ENCODE measurements at regions not wholly inside any gene's neighbourhood (a gene's known extent, or its start where the extent isn't known, plus 50 kb on each side); places are given as distances from the start of the nearest gene placed in this dataset.
"Not testable (repeated sequence)": the region's sequence is repeated elsewhere in the genome, so short reads cannot be mapped to it uniquely, and the experiment has no call there.

DNA sequence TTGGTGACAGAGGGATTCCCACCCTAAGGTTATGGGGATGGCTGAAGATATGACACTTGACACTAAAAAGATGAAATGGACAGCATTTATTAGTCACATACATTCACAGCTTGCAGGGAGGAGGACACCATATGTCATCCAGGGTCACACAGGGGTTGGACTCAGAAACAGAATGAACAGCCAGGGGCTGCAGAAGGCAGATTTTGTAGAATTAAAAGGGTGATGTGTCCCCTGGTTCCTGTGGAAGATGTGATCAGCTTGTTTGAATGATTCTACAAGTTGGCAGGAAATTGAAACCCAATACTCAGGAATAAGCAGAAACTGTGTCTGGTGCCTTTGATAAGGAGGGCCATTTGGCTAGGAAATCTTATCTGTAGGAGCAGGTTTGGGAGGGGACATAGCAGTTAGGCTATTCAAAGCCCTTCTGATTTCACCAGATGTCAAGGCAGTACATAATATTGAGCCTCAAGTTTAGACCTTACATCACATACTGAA lies 102.3 kb upstream of the GRIN3A start:
- Histone ChIP-seq H3K9me3 (no peaks in the 10 kb centered on the region), H3K27ac (no peak overlapping the region), H3K4me1 (no peaks in the 10 kb centered on the region), H3K4me3 (no peak overlapping the region), H3K36me3 (no peaks in the 10 kb centered on the region), H3K27me3 (ENCODE audit: low read depth) (no peaks in the 10 kb centered on the region)
- ATAC-seq, result no peak
- TF ChIP-seq, protein P1, sequence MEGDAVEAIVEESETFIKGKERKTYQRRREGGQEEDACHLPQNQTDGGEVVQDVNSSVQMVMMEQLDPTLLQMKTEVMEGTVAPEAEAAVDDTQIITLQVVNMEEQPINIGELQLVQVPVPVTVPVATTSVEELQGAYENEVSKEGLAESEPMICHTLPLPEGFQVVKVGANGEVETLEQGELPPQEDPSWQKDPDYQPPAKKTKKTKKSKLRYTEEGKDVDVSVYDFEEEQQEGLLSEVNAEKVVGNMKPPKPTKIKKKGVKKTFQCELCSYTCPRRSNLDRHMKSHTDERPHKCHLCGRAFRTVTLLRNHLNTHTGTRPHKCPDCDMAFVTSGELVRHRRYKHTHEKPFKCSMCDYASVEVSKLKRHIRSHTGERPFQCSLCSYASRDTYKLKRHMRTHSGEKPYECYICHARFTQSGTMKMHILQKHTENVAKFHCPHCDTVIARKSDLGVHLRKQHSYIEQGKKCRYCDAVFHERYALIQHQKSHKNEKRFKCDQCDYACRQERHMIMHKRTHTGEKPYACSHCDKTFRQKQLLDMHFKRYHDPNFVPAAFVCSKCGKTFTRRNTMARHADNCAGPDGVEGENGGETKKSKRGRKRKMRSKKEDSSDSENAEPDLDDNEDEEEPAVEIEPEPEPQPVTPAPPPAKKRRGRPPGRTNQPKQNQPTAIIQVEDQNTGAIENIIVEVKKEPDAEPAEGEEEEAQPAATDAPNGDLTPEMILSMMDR (IDR thresholded peaks at IDR 0.05), result no peak
- intact Hi-C loops (cut with DNase I), result no loop called here
- DNase-seq, result no peak

GRCh38 chr9:101838988-101839387 lies 100.5 kb upstream of the GRIN3A start:
- H3K27ac ChIP-seq; H3K9me3 ChIP-seq; H3K4me3 ChIP-seq; intact Hi-C loops (cut with DNase I); DNase-seq; H3K36me3 ChIP-seq; H3K4me1 ChIP-seq; H3K27me3 ChIP-seq (ENCODE audit: low read depth); ATAC-seq: not testable (repeated sequence)

GRCh38 chr9:101836021-101836420 lies 97.6 kb upstream of the GRIN3A start:
- Histone ChIP-seq H3K27me3 (ENCODE audit: low read depth) (no peaks in the 10 kb centered on the region), H3K9me3 (no peaks in the 10 kb centered on the region), H3K36me3 (no peaks in the 10 kb centered on the region), H3K4me1 (no peaks in the 10 kb centered on the region), H3K4me3 (no peak overlapping the region), H3K27ac (no peak overlapping the region)
- intact Hi-C loops (cut with DNase I), result no loop called here
- ATAC-seq, result no peak
- DNase-seq, result no peak
- TF ChIP-seq, protein P1 (IDR thresholded peaks at IDR 0.05), result no peak

DNA sequence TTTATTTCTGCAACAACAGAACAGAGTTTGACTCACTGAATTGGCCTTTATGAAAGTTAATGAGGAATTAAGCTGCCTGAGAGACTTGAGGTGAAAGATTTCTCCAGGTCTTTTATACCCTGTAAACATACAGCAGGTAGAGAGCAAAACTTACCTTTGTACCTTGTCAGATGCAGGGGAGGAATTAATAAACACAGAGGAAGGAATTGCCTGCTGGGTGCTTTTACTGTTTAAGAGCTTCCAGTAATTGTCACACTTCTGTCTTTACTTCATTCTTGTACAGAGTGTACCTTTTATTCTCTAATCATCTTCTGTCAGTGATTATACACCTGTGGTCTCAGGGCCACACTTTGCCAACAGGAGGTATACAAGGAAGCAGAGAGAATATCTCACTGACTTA lies 94.0 kb upstream of the GRIN3A start:
- intact Hi-C loops (cut with DNase I), result no loop called here
- no peaks in the 10 kb centered on the region for H3K36me3 ChIP-seq
- ATAC-seq, result no peak

DNA sequence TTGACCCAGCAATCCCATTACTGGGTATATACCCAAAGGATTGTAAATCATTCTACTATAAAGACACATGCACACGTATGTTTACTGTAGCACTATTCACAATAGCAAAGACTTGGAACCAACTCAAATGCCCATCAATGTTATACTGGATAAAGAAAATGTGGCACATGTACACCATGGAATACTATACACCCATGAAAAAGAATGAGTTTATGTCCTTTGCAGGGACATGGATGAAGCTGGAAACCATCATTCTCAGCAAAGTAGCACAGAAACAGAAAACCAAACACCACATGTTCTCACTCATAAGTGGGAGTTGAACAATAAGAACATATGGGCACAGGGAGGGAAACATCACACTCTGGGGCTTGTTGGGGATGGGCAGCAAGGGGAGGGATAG lies 83.0 kb upstream of the GRIN3A start:
- H3K9me3 ChIP-seq; DNase-seq; H3K4me1 ChIP-seq; H3K27ac ChIP-seq; H3K36me3 ChIP-seq; ATAC-seq; H3K27me3 ChIP-seq (ENCODE audit: low read depth); intact Hi-C loops (cut with DNase I); H3K4me3 ChIP-seq: not testable (repeated sequence)

More for the DNA sequence above, 94.0 kb upstream of the GRIN3A start:
- no peak overlapping the region for H3K4me3 ChIP-seq
- no peaks in the 10 kb centered on the region for H3K9me3 ChIP-seq
- no peak overlapping the region for H3K27ac ChIP-seq
- DNase-seq, result no peak
- H3K27me3 ChIP-seq (ENCODE audit: low read depth), result no peaks in the 10 kb centered on the region
- H3K4me1 ChIP-seq, result no peaks in the 10 kb centered on the region
- TF ChIP-seq, protein P1 (IDR thresholded peaks at IDR 0.05), result no peak

GRCh38 chr9:101820983-101821382 lies 82.5 kb upstream of the GRIN3A start:
- DNase-seq; H3K9me3 ChIP-seq; intact Hi-C loops (cut with DNase I); H3K27ac ChIP-seq; H3K36me3 ChIP-seq; H3K4me1 ChIP-seq; H3K4me3 ChIP-seq; H3K27me3 ChIP-seq (ENCODE audit: low read depth); ATAC-seq: not testable (repeated sequence)

GRCh38 chr9:101814064-101814463 lies 75.6 kb upstream of the GRIN3A start:
- H3K27me3 ChIP-seq (ENCODE audit: low read depth), result no peaks in the 10 kb centered on the region
- no peaks in the 10 kb centered on the region for H3K9me3 ChIP-seq
- TF ChIP-seq, protein P1 (IDR thresholded peaks at IDR 0.05), result no peak
- no peak overlapping the region for H3K27ac ChIP-seq
- intact Hi-C loops (cut with DNase I), result no loop called here
- DNase-seq (no peak), ATAC-seq (no peak)
- no peak overlapping the region for H3K4me3 ChIP-seq
- no peaks in the 10 kb centered on the region for H3K36me3 ChIP-seq
- no peaks in the 10 kb centered on the region for H3K4me1 ChIP-seq

DNA sequence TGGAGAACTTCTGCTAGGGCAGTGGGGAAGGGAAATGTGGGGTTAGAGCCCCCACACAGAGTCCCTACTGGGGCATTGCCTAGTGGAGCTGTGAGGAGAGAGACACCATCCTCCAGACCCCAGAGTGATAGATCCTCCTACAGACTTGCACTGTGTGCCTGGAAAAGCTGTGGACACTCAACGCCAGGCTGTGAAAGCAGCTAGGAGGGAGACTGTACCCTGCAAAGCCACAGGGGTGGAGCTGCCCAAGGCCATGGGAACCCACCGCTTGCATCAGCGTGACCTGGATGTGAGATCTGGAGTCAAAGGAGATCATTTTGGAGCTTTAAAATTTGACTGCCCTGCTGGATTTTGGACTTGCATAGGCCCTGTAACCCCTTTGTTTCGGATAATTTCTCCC lies 69.4 kb upstream of the GRIN3A start:
- DNase-seq; H3K27ac ChIP-seq; H3K27me3 ChIP-seq (ENCODE audit: low read depth); H3K4me3 ChIP-seq; H3K36me3 ChIP-seq; ATAC-seq; H3K9me3 ChIP-seq; intact Hi-C loops (cut with DNase I); H3K4me1 ChIP-seq: not testable (repeated sequence)
